Ovary (tissue), 3 donors: ENCODE measurements at regions not wholly inside any gene's neighbourhood (a gene's known extent, or its start where the extent isn't known, plus 50 kb on each side); places are given as distances from the start of the nearest gene placed in this dataset.

Experiments used
- CTCF ChIP-seq, 3 donors: fragments of 450-650 bp in 2 of 3; fragments of 200-600 bp in 1 of 3; IDR thresholded peaks; one replicate each; pipeline versions ENCODE4 v1.5.1 to v1.8.0; 2016 to 2022; ENCODE audit warnings: antibody characterized with exemption in 3 of 3, mild to moderate bottlenecking in 1 of 3
- EP300 ChIP-seq: sonication (generic); formaldehyde crosslinking; IDR thresholded peaks from one replicate; pipeline ENCODE4 v1.6.1; 2017; ENCODE audit warnings: antibody characterized with exemption
- donor health status: DM: no; HTN: no; CAD: no.

DNA sequence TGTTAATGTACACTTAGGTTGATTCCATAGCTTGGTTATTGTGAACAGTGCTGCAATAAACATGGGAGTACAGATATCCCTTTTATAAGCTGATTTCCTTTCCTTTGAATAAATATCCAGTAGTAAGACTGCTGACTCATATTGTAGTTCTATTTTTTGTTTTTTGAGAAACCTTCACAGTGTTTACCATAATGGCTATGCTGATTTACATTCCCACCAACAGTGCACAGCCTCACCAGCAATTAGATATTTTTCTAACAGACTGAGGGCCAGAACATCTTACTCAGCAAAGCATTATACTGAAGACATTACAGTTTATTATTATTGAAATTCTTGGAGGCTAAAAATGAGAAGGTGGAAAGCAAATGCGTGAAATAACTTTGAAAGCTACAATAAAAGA, 187.3 kb upstream of the HEY2 start:
- TF ChIP-seq CTCF (IDR thresholded peaks at IDR 0.05), result no peak
- no peak for TF ChIP-seq EP300
